K562 (cell line): ENCODE measurements at regions not wholly inside any gene's neighbourhood (a gene's known extent, or its start where the extent isn't known, plus 50 kb on each side); places are given as distances from the start of the nearest gene placed in this dataset.

Experiments
- ATAC-seq: fragments of 200-7000 bp; cut with Tn5 transposase; 3 replicates; pipeline ENCODE4 v1.9.1; 2020; ENCODE audit warnings: moderate library complexity
- BruUV-seq: library from RNA; stranded (reverse); fragments of 400-500 nt; replicated peaks from 2 replicates; lab custom pipeline; 2021; lab: Mats Ljungman, UMichigan
- CTCF ChIA-PET: fragments of 300-600 bp; formaldehyde crosslinking; extraction: SDS; loops from one replicate; lab custom pipeline; 2021; ENCODE audit warnings: low intra/inter-chr PET ratio; lab: Yijun Ruan, JAX
- POLR2A ChIA-PET: fragments of 300-600, 350-650 bp; sonication (Branson Sonifier 250); formaldehyde crosslinking; extraction: SDS; loops from one replicate; lab custom pipeline; 2021; ENCODE audit warnings: antibody characterized with exemption, inconsistent platforms; lab: Yijun Ruan, JAX
- DNase-seq, 4 experiments: peaks; one replicate each; pipeline versions ENCODE4 v3.0.0 to v3.0.0-alpha.2; 2011 to 2018; ENCODE audit warnings: low spot score in 3 of 4, mixed read lengths in 3 of 4; ENCODE audit errors: extremely low read depth in 1 of 4
- FAIRE-seq: peaks from 2 replicates; lab custom pipeline; 2011; peaks lifted over from hg19 to GRCh38; lab: Jason Lieb, UNC
- H2AFZ ChIP-seq: 2 replicates; pipeline ENCODE4 v1.6.0; 2011; ENCODE audit warnings: low read depth, low read length, control low read depth, inconsistent platforms
- H3K27ac ChIP-seq: fragments of 200-600 bp; 3 replicates; pipeline ENCODE4 v1.8.0; 2011; ENCODE audit warnings: low read depth, mild to moderate bottlenecking, control low read depth, inconsistent platforms, low read length, moderate library complexity, mixed read lengths; ENCODE audit errors: extremely low read depth
- H3K27me3 ChIP-seq, 2 experiments: fragments of 300-600 bp in 1 of 2; 2 replicates in 1 of 2; 3 replicates in 1 of 2; pipeline versions ENCODE4 v1.6.0 to v1.8.0; 2011; ENCODE audit warnings: inconsistent platforms in 2 of 2, low read length in 2 of 2, mild to moderate bottlenecking in 1 of 2, mixed read lengths in 1 of 2, moderate library complexity in 1 of 2; ENCODE audit not compliant: control insufficient read depth in 2 of 2, insufficient read depth in 2 of 2
- H3K36me3 ChIP-seq: fragments of 300-600 bp; 3 replicates; pipeline ENCODE4 v1.8.0; 2011; ENCODE audit warnings: mild to moderate bottlenecking, low read length, inconsistent platforms; ENCODE audit not compliant: control insufficient read depth, insufficient read depth
- H3K4me1 ChIP-seq, 2 experiments: fragments of 200-600 bp in 1 of 2; replicated peaks in 1 of 2; 2 replicates in 1 of 2; 3 replicates in 1 of 2; pipeline versions ENCODE4 v1.5.1 to v1.8.0; 2011; ENCODE audit warnings: inconsistent platforms in 2 of 2, low read length in 2 of 2, mild to moderate bottlenecking in 1 of 2, mixed read lengths in 1 of 2, moderate library complexity in 1 of 2; ENCODE audit not compliant: control insufficient read depth in 2 of 2, insufficient read depth in 2 of 2
- H3K4me2 ChIP-seq: 2 replicates; pipeline ENCODE4 v1.6.1; 2011; ENCODE audit warnings: low read length, control low read depth, inconsistent platforms, mixed read lengths; ENCODE audit not compliant: insufficient read depth
- H3K4me3 ChIP-seq: fragments of 200-600 bp; sonication (generic), shearing (Covaris generic); 2 replicates; pipeline ENCODE4 v1.5.1; 2016; ENCODE audit warnings: control low read depth, inconsistent platforms
- H3K79me2 ChIP-seq: fragments of 200-600 bp; 3 replicates; pipeline ENCODE4 v1.8.0; 2011; ENCODE audit warnings: low read length, inconsistent platforms; ENCODE audit not compliant: control insufficient read depth, insufficient read depth
- H3K9ac ChIP-seq, 2 experiments: 2 replicates each; pipeline versions ENCODE4 v1.6.0 to v1.6.1; 2011; ENCODE audit warnings: low read depth in 2 of 2, low read length in 2 of 2, control low read depth in 1 of 2, inconsistent platforms in 1 of 2, mild to moderate bottlenecking in 1 of 2, mixed read lengths in 1 of 2; ENCODE audit not compliant: insufficient read depth in 1 of 2
- H3K9me1 ChIP-seq: one replicate; pipeline ENCODE4 v1.6.0; 2011; ENCODE audit warnings: inconsistent platforms, mild to moderate bottlenecking, low read length, moderate library complexity; ENCODE audit not compliant: control insufficient read depth, insufficient read depth
- H3K9me3 ChIP-seq: replicated peaks from 2 replicates; pipeline ENCODE4 v1.5.1; 2011; ENCODE audit warnings: low read depth, low read length, inconsistent platforms; ENCODE audit not compliant: control insufficient read depth, insufficient read depth
- H4K20me1 ChIP-seq: replicated peaks from 2 replicates; pipeline ENCODE4 v1.6.1; 2011; ENCODE audit warnings: low read length, inconsistent platforms, mixed read lengths; ENCODE audit not compliant: control insufficient read depth, insufficient read depth
- CREB5 ChIP-seq: fragments of 250-450 bp; sonication (Bioruptor Pico); IDR thresholded peaks from 2 replicates; pipeline ENCODE4 v1.5.0; 2020; ENCODE audit warnings: mild to moderate bottlenecking
- CTBP1 ChIP-seq: fragments of 450-650 bp; IDR thresholded peaks from 2 replicates; pipeline ENCODE4 v1.6.1; 2016; ENCODE audit warnings: borderline replicate concordance
- FOXJ2 ChIP-seq: fragments of 200-800 bp; sonication (Bioruptor generic); IDR thresholded peaks from 2 replicates; pipeline ENCODE4 v1.6.1; 2016; ENCODE audit warnings: missing genetic modification characterization, missing compliant biosample characterization
- HDGF ChIP-seq: fragments of 450-650 bp; IDR thresholded peaks from 2 replicates; pipeline ENCODE4 v1.6.1; 2016
- IFI16 ChIP-seq: fragments of 250-450 bp; sonication (Bioruptor Pico); IDR thresholded peaks from 2 replicates; pipeline ENCODE4 v2.1.2; 2022; ENCODE audit warnings: mild to moderate bottlenecking, inconsistent platforms
- IRF9 ChIP-seq: fragments of 450-650 bp; IDR thresholded peaks from 2 replicates; pipeline ENCODE4 v1.6.1; 2016; ENCODE audit warnings: missing biosample characterization, missing genetic modification characterization
- PTRF ChIP-seq: fragments of 450-650 bp; IDR thresholded peaks from 2 replicates; pipeline ENCODE4 v1.6.1; 2016; ENCODE audit warnings: mild to moderate bottlenecking, missing genetic modification characterization, missing compliant biosample characterization
- RHOXF2B ChIP-seq: fragments of 250-450 bp; sonication (Bioruptor Pico); conservative IDR thresholded peaks from 2 replicates; pipeline ENCODE4 v1.5.1; 2021
- SNRNP70 ChIP-seq: fragments of 200-400 bp; formaldehyde crosslinking; optimal IDR thresholded peaks from 2 replicates; pipeline ENCODE3; 2017; ENCODE audit warnings: low read depth, low read length
- TBL1XR1 ChIP-seq, 2 experiments: IDR thresholded peaks; 2 replicates each; pipeline ENCODE4 v1.6.1; 2012; ENCODE audit warnings: improper control_type of control experiment in 2 of 2, low read length in 2 of 2, mild to moderate bottlenecking in 1 of 2
- TEAD1 ChIP-seq, 2 experiments: fragments of 450-650 bp in 1 of 2; sonication (generic) in 1 of 2; formaldehyde crosslinking; IDR thresholded peaks; 2 replicates each; pipeline versions ENCODE4 v1.4.0 to v1.8.0; 2020 to 2022; ENCODE audit warnings: mild to moderate bottlenecking in 2 of 2, missing genetic modification reagents in 1 of 2
- ZNF197 ChIP-seq: fragments of 200-800 bp; sonication (Bioruptor generic); IDR thresholded peaks from 2 replicates; pipeline ENCODE4 v1.6.1; 2016; ENCODE audit warnings: low read depth, missing genetic modification characterization, missing compliant biosample characterization
- ZNF431 ChIP-seq: sonication (generic); formaldehyde crosslinking; IDR thresholded peaks from 2 replicates; pipeline ENCODE4 v1.8.0; 2022; ENCODE audit warnings: mild to moderate bottlenecking, missing genetic modification reagents
- ZNF830 ChIP-seq: fragments of 250-450 bp; sonication (Bioruptor Pico); IDR thresholded peaks from 2 replicates; pipeline ENCODE4 v1.5.0; 2021; ENCODE audit warnings: mild to moderate bottlenecking
- WGBS: fragments of 100-300 bp; shearing (Covaris generic); methylation state at CpG from one replicate; pipeline ENCODE4 v1.1.6; 2016; ENCODE audit warnings: low coverage, mixed read lengths; ENCODE audit not compliant: insufficient coverage; ENCODE audit errors: missing lambda C conversion rate; 5-methylcytosine and 5-hydroxymethylcytosine counted together
- in situ Hi-C: fragments of 300-500 bp; cut with MboI; formaldehyde crosslinking; loops from 4 replicates; pipeline ENCODE4 v1.15.0; 2018; ENCODE audit warnings: inconsistent platforms, mixed read lengths
- intact Hi-C: fragments of 100-400 bp; cut with micrococcal nuclease; formaldehyde crosslinking; loops from 2 replicates; pipeline ENCODE4 v1.14.2; 2022

GRCh38 chr9:26775391-26775790 lies 117.2 kb downstream of the CAAP1 start:
- BruUV-seq, result no TSS peak
- CTCF ChIA-PET, result no interaction called here
- intact Hi-C loops, result no loop called here
- H3K79me2 ChIP-seq, result no peaks in the 10 kb centered on the region
- H3K9me1 ChIP-seq, result no peaks in the 10 kb centered on the region
- H3K36me3 ChIP-seq, result no peaks in the 10 kb centered on the region
- no peaks in the 10 kb centered on the region for H4K20me1 ChIP-seq
- no peak overlapping the region for H3K4me3 ChIP-seq
- TF ChIP-seq IRF9 (tag) (no peak), RHOXF2B (CRISPR knock-in tag) (no peak), ZNF197 (CRISPR knock-in tag) (no peak), ZNF431 (CRISPR knock-in tag) (no peak), HDGF (no peak), IFI16 (no peak), TEAD1 (CRISPR knock-in tag; IDR thresholded peaks at IDR 0.05) (no peak), ZNF830 (CRISPR knock-in tag) (no peak), CREB5 (CRISPR knock-in tag) (no peak), CTBP1 (no peak), TBL1XR1 (IDR thresholded peaks at IDR 0.05; ENCODE audit: low read length in 2 of 2) (no peak), SNRNP70 (no peak), PTRF (tag) (no peak), FOXJ2 (tag) (no peak)
- TF ChIP-seq, all 486 proteins: peak for 0
- ATAC-seq (no peak), FAIRE-seq (no peak), DNase-seq (no peak)
- in situ Hi-C loops, result no loop called here
- Histone ChIP-seq H3K9ac (no peak overlapping the region), H2AFZ (no peak overlapping the region), H3K4me1 (no peaks in the 10 kb centered on the region), H3K9me3 (no peaks in the 10 kb centered on the region), H3K27me3 (no peaks in the 10 kb centered on the region), H3K4me2 (no peak overlapping the region), H3K27ac (no peak overlapping the region)
- POLR2A ChIA-PET, result interaction anchor here (0.7 kb wide), 1 partner anchor 68 kb away, joined by 3 read pairs; no protein-coding TSS in a partner anchor
- no CpG with 5 or more reads among the region's 3 CpGs for WGBS
